GM20000 (cell line): ENCODE measurements at regions not wholly inside any gene's neighbourhood (a gene's known extent, or its start where the extent isn't known, plus 50 kb on each side); places are given as distances from the start of the nearest gene placed in this dataset.

Source experiments
- DNase-seq: peaks from one replicate; pipeline ENCODE4 v3.0.0; 2012; ENCODE audit warnings: low spot score
- TF ChIP-seq, protein P1 (sequence below): IDR thresholded peaks from 2 replicates; pipeline ENCODE4 v1.5.1; 2012; ENCODE audit warnings: mild to moderate bottlenecking, control low read depth; ENCODE audit errors: extremely low read depth, missing control alignments

DNA sequence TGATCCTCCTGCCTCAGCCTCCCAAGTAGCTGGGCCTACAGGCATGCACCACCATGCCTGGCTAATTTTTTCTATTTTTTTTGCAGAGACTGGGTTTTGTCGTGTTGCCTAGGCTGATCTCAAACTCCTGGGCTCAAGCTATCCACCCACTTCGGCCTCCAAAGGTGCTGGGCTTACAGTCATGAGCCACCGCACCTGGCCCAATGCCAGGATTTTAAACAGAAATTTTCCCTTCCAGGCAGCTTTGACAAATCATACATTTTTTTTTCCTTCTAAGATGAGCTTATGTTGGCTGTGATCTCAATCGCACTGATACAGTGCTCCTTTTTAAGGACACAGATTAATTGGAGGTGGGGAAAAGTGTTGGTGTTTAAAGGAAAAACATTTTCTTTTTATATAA is 73.2 kb upstream of the CD2AP start:
- TF ChIP-seq, protein P1, sequence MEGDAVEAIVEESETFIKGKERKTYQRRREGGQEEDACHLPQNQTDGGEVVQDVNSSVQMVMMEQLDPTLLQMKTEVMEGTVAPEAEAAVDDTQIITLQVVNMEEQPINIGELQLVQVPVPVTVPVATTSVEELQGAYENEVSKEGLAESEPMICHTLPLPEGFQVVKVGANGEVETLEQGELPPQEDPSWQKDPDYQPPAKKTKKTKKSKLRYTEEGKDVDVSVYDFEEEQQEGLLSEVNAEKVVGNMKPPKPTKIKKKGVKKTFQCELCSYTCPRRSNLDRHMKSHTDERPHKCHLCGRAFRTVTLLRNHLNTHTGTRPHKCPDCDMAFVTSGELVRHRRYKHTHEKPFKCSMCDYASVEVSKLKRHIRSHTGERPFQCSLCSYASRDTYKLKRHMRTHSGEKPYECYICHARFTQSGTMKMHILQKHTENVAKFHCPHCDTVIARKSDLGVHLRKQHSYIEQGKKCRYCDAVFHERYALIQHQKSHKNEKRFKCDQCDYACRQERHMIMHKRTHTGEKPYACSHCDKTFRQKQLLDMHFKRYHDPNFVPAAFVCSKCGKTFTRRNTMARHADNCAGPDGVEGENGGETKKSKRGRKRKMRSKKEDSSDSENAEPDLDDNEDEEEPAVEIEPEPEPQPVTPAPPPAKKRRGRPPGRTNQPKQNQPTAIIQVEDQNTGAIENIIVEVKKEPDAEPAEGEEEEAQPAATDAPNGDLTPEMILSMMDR, result no peak
- DNase-seq, result no peak

DNA sequence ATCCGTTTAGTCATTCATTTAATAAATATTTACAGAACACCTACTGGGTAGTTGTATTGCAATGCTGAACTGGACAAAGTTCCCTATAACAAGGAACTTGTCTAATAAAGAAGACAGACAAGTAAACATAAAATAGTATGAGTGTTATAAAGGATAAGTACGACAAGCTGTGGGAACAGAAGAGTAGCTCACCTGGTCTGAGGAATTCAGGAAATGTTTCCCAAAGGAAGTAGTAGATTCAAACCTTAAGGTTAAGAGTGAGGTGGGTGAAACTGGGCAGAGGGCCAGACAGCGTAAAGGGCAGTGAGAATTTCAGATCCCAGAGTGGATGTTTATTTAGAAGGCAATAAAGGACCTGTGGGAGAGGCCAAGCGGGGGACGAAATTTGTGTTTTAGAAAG is 72.3 kb upstream of the CD2AP start:
- no peak for DNase-seq
- TF ChIP-seq, protein P1, result no peak

DNA sequence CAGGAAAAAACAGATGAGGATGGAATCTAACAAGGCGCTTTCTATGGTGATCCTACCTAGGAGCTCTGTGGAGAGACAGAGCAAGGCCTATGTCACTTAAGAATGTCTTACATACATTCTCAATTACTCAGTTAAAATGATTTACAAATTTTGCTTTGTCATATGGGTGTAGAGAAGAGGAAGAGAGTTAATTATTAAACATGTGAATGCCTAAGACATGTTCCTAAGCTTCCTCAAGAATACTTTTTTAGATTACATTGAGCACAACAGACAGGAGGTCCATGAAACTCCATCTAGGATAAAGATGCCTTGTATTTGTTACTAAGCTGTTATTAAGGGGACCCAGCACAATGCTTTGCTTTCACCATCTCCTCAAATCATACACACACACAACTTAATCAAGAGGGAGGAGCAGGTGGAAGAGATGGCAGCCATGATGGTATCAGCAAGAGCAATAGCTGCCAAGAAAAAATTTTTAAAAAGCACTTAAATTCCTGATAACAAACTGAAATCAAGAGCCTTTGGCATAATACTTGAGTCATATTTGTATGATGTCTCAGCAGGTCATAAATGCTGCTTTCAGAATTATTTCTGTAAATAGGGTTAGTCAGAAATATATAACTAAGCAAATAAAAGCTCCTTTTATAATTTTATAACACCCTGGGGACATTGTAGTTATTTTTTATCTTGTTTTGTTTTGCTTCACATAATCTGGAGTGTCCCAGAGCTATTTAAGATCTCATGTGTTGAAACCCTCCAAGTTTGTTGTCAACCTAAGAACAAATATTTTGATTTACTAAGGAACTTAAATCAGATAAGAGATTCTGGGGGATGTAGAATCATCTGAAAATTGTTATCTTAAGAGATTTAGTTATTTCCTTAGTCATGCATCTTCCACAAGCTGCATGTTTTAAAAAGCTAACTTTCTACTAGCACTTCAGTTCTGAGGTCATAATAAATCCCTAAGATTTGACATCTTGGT is 70.0 kb upstream of the CD2AP start:
- TF ChIP-seq, protein P1, result no peak
- no peak for DNase-seq

DNA sequence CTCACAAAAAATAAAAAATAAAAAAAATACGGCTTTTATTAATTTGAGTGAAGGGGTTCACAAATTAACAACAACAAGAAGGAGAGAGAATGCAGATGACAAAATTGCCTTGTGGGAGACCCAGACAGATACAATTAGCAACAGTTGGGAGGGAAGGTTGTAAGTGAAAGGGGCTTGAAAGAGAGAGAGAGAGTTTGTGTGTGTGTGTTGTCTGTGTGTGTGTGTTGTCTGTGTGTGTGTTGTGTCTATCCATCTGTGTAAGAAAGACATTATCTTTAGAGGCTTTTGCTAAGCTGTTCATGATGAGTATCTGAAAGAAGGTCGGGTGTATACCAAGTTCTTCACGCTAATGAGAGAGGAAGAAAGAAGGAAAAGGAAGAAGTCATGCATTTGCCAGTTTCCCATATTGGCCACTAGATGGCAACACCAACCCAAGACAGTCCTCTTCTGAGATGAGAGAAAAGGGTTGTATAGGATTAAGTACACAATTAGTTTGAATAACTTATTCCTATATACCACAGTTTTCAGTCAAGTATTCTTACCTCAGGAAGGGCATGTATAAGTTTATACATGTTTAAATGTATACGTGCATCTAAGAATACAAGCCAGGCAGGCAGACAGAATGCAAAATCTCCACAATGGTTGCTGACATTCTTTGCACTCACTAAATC is 63.7 kb upstream of the CD2AP start:
- peak; percentile 57 for DNase-seq
- TF ChIP-seq, protein P1, result peak; percentile 56

- peak; percentile 35 for DNase-seq
Measured at GRCh38 chr6:47414423-47415167, 63.0 kb upstream of the CD2AP start.

GRCh38 chr6:47416396-47417345 is 60.9 kb upstream of the CD2AP start:
- no peak for DNase-seq
- TF ChIP-seq, protein P1, result no peak

More at GRCh38 chr6:47414423-47415167, 63.0 kb upstream of the CD2AP start:
- TF ChIP-seq, protein P1, result no peak
